Peyer's patch (tissue), 4 donors: ENCODE measurements at regions not wholly inside any gene's neighbourhood (a gene's known extent, or its start where the extent isn't known, plus 50 kb on each side); places are given as distances from the start of the nearest gene placed in this dataset.

Source experiments
- DNase-seq, 3 donors: peaks; one replicate each; pipeline ENCODE4 v3.0.0-alpha.2; 2017 to 2019
- H3K27ac ChIP-seq, 4 donors: fragments of 200-600 bp; sonication (generic); one replicate each; pipeline ENCODE4 v1.5.1; 2016 to 2019
- H3K27me3 ChIP-seq, 2 donors: fragments of 200-600 bp; sonication (generic); one replicate each; pipeline ENCODE4 v1.5.1; 2019
- H3K36me3 ChIP-seq, 3 donors: fragments of 200-600 bp; sonication (generic); one replicate each; pipeline ENCODE4 v1.5.1; 2016 to 2019
- H3K4me1 ChIP-seq, 4 donors: fragments of 200-600 bp; sonication (generic); one replicate each; pipeline ENCODE4 v1.5.1; 2016 to 2019
- H3K4me3 ChIP-seq, 4 donors: fragments of 200-600 bp; sonication (generic); 1 replicate in 3 of 4; 2 replicates in 1 of 4; pipeline ENCODE4 v1.5.1; 2016 to 2019; ENCODE audit warnings: mild to moderate bottlenecking in 1 of 4
- H3K9me3 ChIP-seq, 4 donors: fragments of 200-600 bp; sonication (generic); one replicate each; pipeline ENCODE4 v1.5.1; 2016 to 2019; ENCODE audit warnings: mild to moderate bottlenecking in 1 of 4
- POLR2A ChIP-seq, 2 donors: fragments of 450-650 bp; IDR thresholded peaks; one replicate each; pipeline ENCODE4 v1.5.1; 2017; ENCODE audit warnings: antibody characterized with exemption in 2 of 2, mild to moderate bottlenecking in 2 of 2, moderate library complexity in 2 of 2
- TF ChIP-seq, protein P1 (sequence below), 6 experiments: fragments of 450-650 bp in 4 of 6; fragments of 200-600 bp in 2 of 6; sonication (generic) in 1 of 6; IDR thresholded peaks; one replicate each; pipeline ENCODE4 v1.5.1; 2017 to 2019; ENCODE audit warnings: antibody characterized with exemption in 6 of 6, mild to moderate bottlenecking in 3 of 6, moderate library complexity in 1 of 6

DNA sequence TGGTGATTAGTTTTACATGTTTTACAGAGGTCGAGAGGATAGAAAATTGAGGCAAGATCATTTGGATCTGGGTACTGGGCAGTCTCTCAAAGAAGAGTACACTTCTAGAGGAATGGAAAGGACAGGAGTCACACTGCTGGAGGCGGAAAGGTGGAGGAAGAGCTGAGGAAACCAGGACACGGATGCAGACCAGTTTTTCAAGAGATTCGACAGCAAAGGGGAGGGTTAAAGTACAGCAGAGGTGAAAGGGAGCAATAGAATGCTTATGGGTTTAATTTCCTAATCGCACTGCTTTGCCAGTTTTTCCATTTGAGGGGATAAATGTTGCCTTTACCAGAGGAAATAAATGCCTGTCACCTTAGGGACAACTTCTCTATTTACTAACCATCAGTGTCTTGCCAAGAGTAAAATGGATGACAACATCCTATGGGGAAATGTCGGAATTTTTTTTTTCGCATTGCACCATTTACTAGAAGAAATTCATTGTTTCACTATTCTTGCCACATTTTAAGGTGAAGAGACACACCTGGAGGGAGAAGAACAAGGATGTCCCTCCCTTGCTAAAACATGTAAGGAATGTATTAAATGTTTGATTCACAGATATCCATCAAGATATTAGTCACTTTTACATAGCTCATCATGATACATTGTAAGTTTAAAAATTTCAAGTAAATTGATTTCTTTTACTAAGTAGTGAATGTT lies 226.6 kb downstream of the COL12A1 start:
- DNase-seq: no peak
- TF ChIP-seq POLR2A (IDR thresholded peaks at IDR 0.05): no peak
- no peak overlapping the region for H3K4me3 ChIP-seq
- H3K27ac ChIP-seq: no peak overlapping the region
- no peaks in the 10 kb centered on the region for H3K4me1 ChIP-seq
- H3K9me3 ChIP-seq: no peaks in the 10 kb centered on the region
- H3K36me3 ChIP-seq: no peaks in the 10 kb centered on the region
- H3K27me3 ChIP-seq: no peaks in the 10 kb centered on the region

DNA sequence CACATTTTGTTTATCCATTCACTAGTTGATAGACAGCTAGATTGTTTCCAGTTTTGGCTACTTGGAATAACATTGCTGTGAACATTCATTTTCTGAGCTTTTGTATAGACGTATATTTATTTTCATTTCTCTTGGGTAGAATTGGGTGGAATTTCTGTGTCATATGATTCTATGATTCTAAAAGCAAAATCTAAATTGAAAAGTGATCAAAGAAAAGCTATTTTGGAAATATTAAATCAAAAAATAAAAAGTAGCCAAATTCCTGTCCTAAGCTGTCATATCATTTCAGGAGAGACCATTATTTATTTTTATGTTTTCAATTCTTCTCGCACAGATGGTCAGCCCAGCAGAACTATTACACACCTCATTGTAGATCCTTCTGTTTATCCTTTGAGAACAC lies 229.2 kb downstream of the COL12A1 start:
- no peak overlapping the region for H3K27ac ChIP-seq
- no peaks in the 10 kb centered on the region for H3K36me3 ChIP-seq
- H3K9me3 ChIP-seq: no peaks in the 10 kb centered on the region
- no peak for TF ChIP-seq POLR2A (IDR thresholded peaks at IDR 0.05)
- TF ChIP-seq, protein P1, sequence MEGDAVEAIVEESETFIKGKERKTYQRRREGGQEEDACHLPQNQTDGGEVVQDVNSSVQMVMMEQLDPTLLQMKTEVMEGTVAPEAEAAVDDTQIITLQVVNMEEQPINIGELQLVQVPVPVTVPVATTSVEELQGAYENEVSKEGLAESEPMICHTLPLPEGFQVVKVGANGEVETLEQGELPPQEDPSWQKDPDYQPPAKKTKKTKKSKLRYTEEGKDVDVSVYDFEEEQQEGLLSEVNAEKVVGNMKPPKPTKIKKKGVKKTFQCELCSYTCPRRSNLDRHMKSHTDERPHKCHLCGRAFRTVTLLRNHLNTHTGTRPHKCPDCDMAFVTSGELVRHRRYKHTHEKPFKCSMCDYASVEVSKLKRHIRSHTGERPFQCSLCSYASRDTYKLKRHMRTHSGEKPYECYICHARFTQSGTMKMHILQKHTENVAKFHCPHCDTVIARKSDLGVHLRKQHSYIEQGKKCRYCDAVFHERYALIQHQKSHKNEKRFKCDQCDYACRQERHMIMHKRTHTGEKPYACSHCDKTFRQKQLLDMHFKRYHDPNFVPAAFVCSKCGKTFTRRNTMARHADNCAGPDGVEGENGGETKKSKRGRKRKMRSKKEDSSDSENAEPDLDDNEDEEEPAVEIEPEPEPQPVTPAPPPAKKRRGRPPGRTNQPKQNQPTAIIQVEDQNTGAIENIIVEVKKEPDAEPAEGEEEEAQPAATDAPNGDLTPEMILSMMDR (IDR thresholded peaks at IDR 0.05): no peak
- H3K4me1 ChIP-seq: no peaks in the 10 kb centered on the region
- no peaks in the 10 kb centered on the region for H3K27me3 ChIP-seq
- DNase-seq: no peak
- no peak overlapping the region for H3K4me3 ChIP-seq

DNA sequence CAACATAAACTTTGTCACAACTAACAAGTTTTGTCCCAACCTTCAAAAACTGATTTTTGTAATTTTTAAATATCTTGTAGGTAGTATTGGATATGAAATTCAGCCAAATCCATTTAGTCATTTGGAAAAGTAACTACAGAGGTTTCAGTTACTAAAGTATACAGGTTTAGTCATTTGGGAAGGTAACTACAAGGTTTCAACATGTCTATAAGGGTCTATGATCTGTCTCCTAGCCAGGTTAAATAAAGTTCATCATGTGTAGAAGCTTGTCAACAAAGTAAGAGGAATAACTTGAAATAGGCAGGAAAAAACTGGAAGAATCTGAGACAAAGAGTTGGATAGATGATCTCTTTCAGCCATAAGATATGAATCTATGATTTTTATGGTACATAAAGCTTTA lies 229.8 kb downstream of the COL12A1 start:
- no peaks in the 10 kb centered on the region for H3K27me3 ChIP-seq
- no peak for TF ChIP-seq POLR2A (IDR thresholded peaks at IDR 0.05)
- TF ChIP-seq, protein P1 (IDR thresholded peaks at IDR 0.05): no peak

DNA sequence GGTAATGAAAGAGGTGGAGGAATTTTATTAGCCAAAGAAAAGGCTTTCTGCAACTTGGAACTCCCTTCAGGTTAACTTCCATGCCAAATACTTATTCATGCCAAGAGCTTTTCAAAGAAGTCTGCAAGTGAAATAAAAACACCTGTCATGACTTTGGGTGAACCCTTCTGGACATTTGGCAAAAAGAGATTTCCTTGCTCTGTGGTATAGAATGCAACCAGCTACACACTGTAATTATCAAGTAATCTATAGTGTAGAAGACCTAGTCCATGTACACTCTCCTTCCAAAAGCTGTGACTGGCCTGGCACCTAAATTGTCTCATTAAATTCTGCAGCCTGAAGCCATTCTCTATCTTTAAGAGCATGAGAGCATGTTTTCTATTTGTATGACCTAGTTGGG lies 232.3 kb downstream of the COL12A1 start:
- H3K4me1 ChIP-seq: no peaks in the 10 kb centered on the region
- no peaks in the 10 kb centered on the region for H3K27me3 ChIP-seq
- no peak for DNase-seq
- no peak overlapping the region for H3K4me3 ChIP-seq
- no peak overlapping the region for H3K27ac ChIP-seq
- H3K36me3 ChIP-seq: no peaks in the 10 kb centered on the region
- H3K9me3 ChIP-seq: no peaks in the 10 kb centered on the region
- no peak for TF ChIP-seq POLR2A (IDR thresholded peaks at IDR 0.05)
- TF ChIP-seq, protein P1 (IDR thresholded peaks at IDR 0.05): no peak

More for the DNA sequence above, 229.8 kb downstream of the COL12A1 start:
- DNase-seq: no peak
- no peak overlapping the region for H3K4me3 ChIP-seq
- no peaks in the 10 kb centered on the region for H3K9me3 ChIP-seq
- H3K4me1 ChIP-seq: no peaks in the 10 kb centered on the region
- H3K27ac ChIP-seq: no peak overlapping the region
- H3K36me3 ChIP-seq: no peaks in the 10 kb centered on the region

DNA sequence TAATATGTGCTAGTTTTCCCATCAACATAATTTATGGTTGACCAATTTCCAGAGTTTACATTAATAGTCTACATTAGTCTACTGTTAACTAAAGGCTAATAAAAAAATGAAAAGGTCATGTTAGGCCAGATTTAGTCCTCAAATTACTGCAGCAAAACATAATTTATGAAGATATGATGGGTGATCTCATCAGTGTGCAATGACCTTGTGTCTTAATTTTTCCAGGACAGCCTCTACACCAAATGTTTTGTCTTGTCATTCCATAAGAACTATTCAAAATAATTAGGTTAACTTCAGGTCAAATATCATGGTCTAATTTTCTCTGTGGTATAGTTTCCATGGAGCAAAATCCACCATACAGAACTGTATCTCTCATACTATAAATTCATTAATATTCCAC lies 234.2 kb downstream of the COL12A1 start:
- Histone ChIP-seq H3K4me1 (no peaks in the 10 kb centered on the region), H3K9me3 (no peaks in the 10 kb centered on the region), H3K36me3 (no peaks in the 10 kb centered on the region), H3K27me3 (no peaks in the 10 kb centered on the region), H3K27ac (no peak overlapping the region), H3K4me3 (no peak overlapping the region)
- no peak for TF ChIP-seq POLR2A (IDR thresholded peaks at IDR 0.05)
- TF ChIP-seq, protein P1 (IDR thresholded peaks at IDR 0.05): no peak
- no peak for DNase-seq

DNA sequence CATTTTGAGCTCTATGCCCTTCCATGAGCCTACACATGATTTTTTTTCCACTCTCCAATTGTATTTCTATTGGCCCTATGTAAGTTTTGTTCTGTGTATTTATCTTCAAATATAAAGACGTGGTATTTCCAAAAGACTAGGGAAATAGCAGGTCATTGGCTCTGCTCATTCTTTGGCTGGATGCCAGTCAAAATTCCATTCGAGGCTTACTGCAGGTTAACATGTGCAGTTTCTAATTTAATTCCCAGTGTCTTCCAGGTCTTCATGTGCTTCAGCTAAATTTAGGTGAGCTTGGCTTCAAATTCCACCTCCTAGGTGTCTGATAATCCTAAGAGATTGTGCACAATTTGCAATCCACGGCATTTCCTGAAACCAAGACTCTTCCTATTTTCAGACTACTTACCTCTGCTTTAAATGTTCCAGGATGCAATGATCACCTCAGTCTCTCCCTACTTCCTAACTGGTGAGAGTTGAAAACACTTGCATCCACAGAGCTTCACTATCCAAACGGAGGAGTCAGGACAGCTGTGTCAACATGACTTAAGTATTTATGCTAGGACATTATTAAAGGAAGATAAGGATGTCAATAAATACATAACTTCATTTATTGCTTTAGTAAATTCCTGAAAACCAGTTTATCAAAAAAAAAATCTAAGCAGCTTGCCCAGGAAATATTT lies 236.1 kb downstream of the COL12A1 start:
- DNase-seq: no peak
- no peak overlapping the region for H3K27ac ChIP-seq
- no peak overlapping the region for H3K4me3 ChIP-seq
- no peaks in the 10 kb centered on the region for H3K27me3 ChIP-seq
- H3K9me3 ChIP-seq: no peaks in the 10 kb centered on the region
- H3K4me1 ChIP-seq: no peaks in the 10 kb centered on the region
- no peak for TF ChIP-seq POLR2A (IDR thresholded peaks at IDR 0.05)
- TF ChIP-seq, protein P1 (IDR thresholded peaks at IDR 0.05): no peak
- no peaks in the 10 kb centered on the region for H3K36me3 ChIP-seq
